ENCODE measurements at regions not wholly inside any gene's neighbourhood (a gene's known extent, or its start where the extent isn't known, plus 50 kb on each side); places are given as distances from the start of the nearest gene placed in this dataset.

- TF ChIP-seq EZH2 (IDR thresholded peaks at IDR 0.05) = no peak
- no peak for TF ChIP-seq POLR2AphosphoS5 (IDR thresholded peaks at IDR 0.05; ENCODE audit: borderline replicate concordance, low read depth, low read length)
Observed at GRCh38 chr13:85586422-85586831, 212.8 kb downstream of the SLITRK6 start.
